GM21526 (cell line): ENCODE measurements at regions not wholly inside any gene's neighbourhood (a gene's known extent, or its start where the extent isn't known, plus 50 kb on each side); places are given as distances from the start of the nearest gene placed in this dataset.
"Not testable (repeated sequence)": the region's sequence is repeated elsewhere in the genome, so short reads cannot be mapped to it uniquely, and the experiment has no call there.

Experiments
- ATAC-seq: cut with Tn5 transposase; IDR thresholded peaks from one replicate; pipeline ENCODE4 v1.9.1; 2021; ENCODE audit warnings: moderate library complexity; ENCODE audit not compliant: unreplicated experiment, low FRiP score

GRCh38 chr5:155586808-155587207 is 573.3 kb downstream of the KIF4B start:
- not testable (repeated sequence) for ATAC-seq

GRCh38 chr5:155587458-155587857 is 573.9 kb downstream of the KIF4B start:
- ATAC-seq: no peak

- ATAC-seq: no peak
Observed at GRCh38 chr5:155591273-155591672, 577.7 kb downstream of the KIF4B start.

GRCh38 chr5:155594270-155594669 is 580.7 kb downstream of the KIF4B start:
- ATAC-seq: no peak

- no peak for ATAC-seq
Observed at GRCh38 chr5:155595791-155596190, 582.2 kb downstream of the KIF4B start.

- ATAC-seq: no peak
Observed at GRCh38 chr5:155598552-155598951, 585.0 kb downstream of the KIF4B start.

- no peak for ATAC-seq
Observed at GRCh38 chr5:155605920-155606319, 592.4 kb downstream of the KIF4B start.

GRCh38 chr5:155616779-155617392 is 603.3 kb downstream of the KIF4B start:
- ATAC-seq: no peak

GRCh38 chr5:155619688-155620087 is 606.1 kb downstream of the KIF4B start:
- ATAC-seq: no peak

- no peak for ATAC-seq
Observed at GRCh38 chr5:155620821-155621410, 607.4 kb downstream of the KIF4B start.

GRCh38 chr5:155624597-155625241 is 611.2 kb downstream of the KIF4B start:
- ATAC-seq: no peak

- no peak for ATAC-seq
Observed at GRCh38 chr5:155625315-155625714, 611.8 kb downstream of the KIF4B start.

GRCh38 chr5:155625897-155626543 is 612.5 kb downstream of the KIF4B start:
- no peak for ATAC-seq

- ATAC-seq: no peak
Observed at GRCh38 chr5:155626592-155626991, 613.0 kb downstream of the KIF4B start.

- no peak for ATAC-seq
Observed at GRCh38 chr5:155628346-155628745, 614.8 kb downstream of the KIF4B start.

- no peak for ATAC-seq
Observed at GRCh38 chr5:155629597-155629996, 616.0 kb downstream of the KIF4B start.

- no peak for ATAC-seq
Observed at GRCh38 chr5:155631116-155631515, 617.6 kb downstream of the KIF4B start.

GRCh38 chr5:155633338-155633957 is 619.9 kb downstream of the KIF4B start:
- ATAC-seq: no peak

- ATAC-seq: no peak
Observed at GRCh38 chr5:155649666-155650065, 636.1 kb downstream of the KIF4B start.

- no peak for ATAC-seq
Observed at GRCh38 chr5:155655569-155655968, 642.0 kb downstream of the KIF4B start.

- ATAC-seq: no peak
Observed at GRCh38 chr5:155661859-155662258, 648.3 kb downstream of the KIF4B start.
